HPDE6-E6E7 (cell line): ENCODE measurements at regions not wholly inside any gene's neighbourhood (a gene's known extent, or its start where the extent isn't known, plus 50 kb on each side); places are given as distances from the start of the nearest gene placed in this dataset.
"Not testable (repeated sequence)": the region's sequence is repeated elsewhere in the genome, so short reads cannot be mapped to it uniquely, and the experiment has no call there.

Experiments
- DNase-seq: peaks from one replicate; pipeline ENCODE4 v3.0.0; 2011; ENCODE audit warnings: missing footprints; ENCODE audit errors: extremely low spot score

- no peak for DNase-seq
Observed at GRCh38 chr2:204143216-204144014, 206.9 kb downstream of the ICOS start.

- no peak for DNase-seq
Observed at GRCh38 chr2:204144492-204144891, 207.9 kb downstream of the ICOS start.

GRCh38 chr2:204145263-204145751 lies 208.7 kb downstream of the ICOS start:
- peak; percentile 58 for DNase-seq

GRCh38 chr2:204145791-204146190 lies 209.2 kb downstream of the ICOS start:
- DNase-seq, result no peak

- not testable (repeated sequence) for DNase-seq
Observed at GRCh38 chr2:204147040-204147439, 210.5 kb downstream of the ICOS start.

GRCh38 chr2:204150721-204151120 lies 214.2 kb downstream of the ICOS start:
- DNase-seq, result no peak

GRCh38 chr2:204152616-204153015 lies 216.1 kb downstream of the ICOS start:
- DNase-seq, result no peak

- DNase-seq, result no peak
Observed at GRCh38 chr2:204154863-204155262, 218.3 kb downstream of the ICOS start.

GRCh38 chr2:204156456-204156855 lies 219.9 kb downstream of the ICOS start:
- no peak for DNase-seq

GRCh38 chr2:204157684-204158083 lies 221.1 kb downstream of the ICOS start:
- DNase-seq, result no peak

GRCh38 chr2:204159526-204159925 lies 223.0 kb downstream of the ICOS start:
- DNase-seq, result no peak

- no peak for DNase-seq
Observed at GRCh38 chr2:204160989-204161388, 224.4 kb downstream of the ICOS start.

- no peak for DNase-seq
Observed at GRCh38 chr2:204161886-204162285, 225.3 kb downstream of the ICOS start.

GRCh38 chr2:204166961-204167360 lies 230.4 kb downstream of the ICOS start:
- no peak for DNase-seq

GRCh38 chr2:204167670-204168069 lies 231.1 kb downstream of the ICOS start:
- DNase-seq, result not testable (repeated sequence)

- DNase-seq, result no peak
Observed at GRCh38 chr2:204170411-204170810, 233.8 kb downstream of the ICOS start.

GRCh38 chr2:204171432-204172144 lies 235.0 kb downstream of the ICOS start:
- DNase-seq, result no peak

GRCh38 chr2:204172145-204172600 lies 235.6 kb downstream of the ICOS start:
- DNase-seq, result no peak

GRCh38 chr2:204174034-204174433 lies 237.5 kb downstream of the ICOS start:
- no peak for DNase-seq

GRCh38 chr2:204175552-204176271 lies 239.1 kb downstream of the ICOS start:
- no peak for DNase-seq

GRCh38 chr2:204176306-204176705 lies 239.7 kb downstream of the ICOS start:
- DNase-seq, result no peak
